SK-MEL-5 (cell line): ENCODE measurements at regions not wholly inside any gene's neighbourhood (a gene's known extent, or its start where the extent isn't known, plus 50 kb on each side); places are given as distances from the start of the nearest gene placed in this dataset.
"Not testable (repeated sequence)": the region's sequence is repeated elsewhere in the genome, so short reads cannot be mapped to it uniquely, and the experiment has no call there.

Experiments used
- DNase-seq: peaks from one replicate; pipeline ENCODE4 v3.0.0-alpha.2; 2016; ENCODE audit warnings: low read depth, low spot score
- in situ Hi-C: cut with HindIII; loops from 2 replicates; pipeline ENCODE4 v1.10.0; 2016; ENCODE audit warnings: low sequenced_read_pairs, high pct_unique_total_duplicates, low pct_unique_long_range_greater_than_20kb

DNA sequence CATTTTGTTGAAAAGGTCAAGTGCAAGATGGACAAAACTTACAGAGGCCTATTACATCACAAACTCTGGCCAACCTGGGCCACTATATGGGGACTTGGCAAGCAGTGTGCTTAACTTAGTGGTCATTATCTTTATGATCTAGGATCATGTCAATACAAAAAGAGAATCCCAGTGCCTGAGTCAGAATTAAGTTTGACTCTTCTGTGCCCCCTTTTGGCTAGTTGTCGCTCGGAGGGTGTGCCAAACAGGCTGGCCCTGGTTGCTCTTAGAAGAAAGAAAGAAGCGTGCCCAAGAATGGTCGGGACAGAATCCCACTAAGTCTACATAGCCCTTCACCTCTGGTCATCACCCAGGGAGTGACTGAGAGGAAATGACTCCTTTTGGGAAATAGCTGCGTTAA is 100.1 kb downstream of the EIF4E start:
- peak; percentile 42 for DNase-seq
- in situ Hi-C loops = no loop called here

DNA sequence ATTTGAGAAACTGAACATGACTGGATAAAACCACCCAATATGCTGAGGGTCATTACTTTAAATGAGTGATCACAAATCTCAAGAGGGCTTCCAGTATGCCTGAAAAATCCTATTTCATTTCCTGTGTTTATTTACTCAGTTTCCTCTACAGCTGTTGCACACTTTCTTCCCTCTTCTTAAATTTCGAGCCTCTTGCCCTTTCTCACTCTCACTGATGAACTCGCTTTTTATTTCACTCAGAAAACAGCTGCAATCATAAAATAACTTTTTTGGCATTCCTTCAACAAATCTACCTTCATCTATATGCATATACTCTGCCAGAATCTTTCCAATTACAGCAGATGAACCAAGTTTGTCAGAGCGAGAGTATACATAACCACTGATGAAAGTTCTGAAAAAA is 101.3 kb downstream of the EIF4E start:
- in situ Hi-C loops = no loop called here
- DNase-seq = no peak

DNA sequence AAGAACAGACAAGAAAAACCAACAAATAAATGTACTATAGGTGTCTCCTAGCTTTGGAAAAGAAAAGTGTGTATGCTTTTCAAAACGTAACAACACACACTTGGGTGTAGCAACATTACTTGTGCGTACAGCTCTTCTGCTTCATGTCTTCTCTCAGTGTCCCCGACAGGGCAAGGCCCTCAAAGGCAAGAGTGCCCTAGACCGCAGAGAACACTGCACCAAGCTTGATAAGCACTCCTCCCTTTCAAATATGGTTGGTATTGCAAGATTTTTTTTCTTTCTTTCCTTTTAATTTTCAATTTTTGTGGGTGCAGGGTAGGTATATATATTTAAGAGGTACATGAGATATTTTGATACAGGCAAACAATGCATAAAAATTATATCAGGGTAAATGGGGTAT is 106.8 kb downstream of the EIF4E start:
- in situ Hi-C loops = no loop called here
- DNase-seq = no peak

DNA sequence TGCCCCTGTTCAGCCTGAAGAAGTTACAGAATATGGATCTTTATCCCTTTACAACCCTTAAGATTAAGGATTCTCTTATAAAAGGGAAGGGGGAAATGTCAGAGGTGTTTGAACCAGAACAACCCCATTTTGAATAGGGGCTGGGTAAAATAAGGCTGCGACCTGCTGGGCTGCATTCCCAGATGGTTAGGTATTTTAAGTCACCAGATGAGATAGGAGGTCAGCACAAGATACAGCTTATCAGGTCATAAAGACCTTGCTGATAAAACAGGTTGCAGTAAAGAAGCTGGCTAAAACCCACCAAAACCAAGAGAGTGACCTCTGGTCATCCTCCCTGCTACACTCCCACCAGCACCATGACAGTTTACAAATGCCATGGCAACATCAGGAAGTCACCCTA is 110.8 kb downstream of the EIF4E start:
- in situ Hi-C loops, DNase-seq: not testable (repeated sequence)

DNA sequence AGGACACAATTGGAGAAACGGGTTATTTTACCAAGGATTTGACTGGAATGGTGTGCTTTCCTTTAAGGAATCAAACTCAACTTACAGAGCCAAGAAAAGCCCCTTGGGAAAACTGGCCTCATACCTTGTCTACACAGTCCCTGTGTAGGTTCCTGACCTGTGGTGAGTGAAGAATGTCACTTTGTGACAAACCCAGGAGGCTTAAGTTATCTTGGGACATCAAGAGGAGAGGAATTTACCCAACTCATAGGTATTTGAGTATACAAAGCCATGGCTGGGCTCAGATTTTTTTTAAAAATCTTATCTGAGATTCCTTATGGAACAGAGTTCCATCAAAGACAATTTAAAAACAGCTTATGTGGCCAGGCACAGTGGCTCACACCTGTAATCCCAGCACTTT is 112.1 kb downstream of the EIF4E start:
- DNase-seq = no peak
- in situ Hi-C loops = no loop called here

DNA sequence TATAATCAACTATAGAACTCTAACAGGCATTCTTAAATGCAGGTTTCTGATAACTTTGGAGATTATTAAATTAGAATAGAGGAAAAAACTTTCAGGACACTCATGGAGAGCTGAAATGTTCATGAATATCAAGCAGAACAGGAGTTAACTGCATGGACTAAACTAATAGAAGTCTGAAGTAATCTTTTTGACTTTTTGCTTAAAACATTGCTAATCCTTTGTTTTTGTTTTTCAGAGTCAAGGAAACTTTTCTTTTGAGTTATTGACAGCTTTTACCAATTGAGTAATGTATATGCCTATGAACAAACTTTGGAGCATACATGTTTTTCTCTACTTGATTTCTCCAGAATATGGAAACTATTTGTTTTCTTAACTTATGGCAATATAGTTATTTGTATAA is 112.5 kb downstream of the EIF4E start:
- in situ Hi-C loops = no loop called here
- DNase-seq = no peak

DNA sequence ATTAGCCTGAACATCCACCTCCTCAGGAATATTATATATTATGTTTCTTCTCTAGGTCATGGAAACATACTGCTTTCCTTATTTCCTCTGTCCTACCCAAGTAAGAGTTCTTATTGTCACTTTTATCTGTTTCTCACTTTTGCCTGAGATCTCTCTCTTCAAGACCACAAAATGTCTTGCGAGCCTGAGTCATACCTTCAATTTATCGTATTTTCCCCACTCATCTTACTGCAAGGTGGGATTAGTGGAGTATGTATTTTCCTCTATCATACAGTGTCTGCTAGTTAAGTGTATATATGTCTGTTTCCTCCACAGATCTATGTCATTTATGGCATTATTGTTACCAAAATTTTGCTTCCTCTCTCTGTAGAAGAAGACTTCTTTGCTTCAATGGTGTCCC is 124.5 kb downstream of the EIF4E start:
- in situ Hi-C loops = no loop called here
- no peak for DNase-seq

DNA sequence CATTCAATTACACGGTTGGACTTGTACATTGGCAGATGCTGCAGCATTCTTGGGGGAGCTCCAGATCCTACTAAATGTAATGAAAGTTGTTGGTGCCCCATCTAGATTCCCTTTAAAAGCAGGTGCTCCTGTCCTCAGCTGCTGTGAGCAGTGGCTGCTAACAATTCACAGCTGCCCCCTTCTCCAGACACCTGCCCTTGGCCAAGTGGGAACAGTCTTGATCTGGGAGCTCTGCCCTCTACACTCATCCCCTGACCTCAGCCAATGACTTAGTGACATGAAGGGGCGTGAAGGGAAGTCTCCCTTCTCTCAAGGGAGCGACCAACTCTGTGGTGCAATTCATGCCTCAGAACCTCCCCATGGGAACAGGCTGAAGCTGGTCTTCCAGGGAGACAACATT is 125.7 kb downstream of the EIF4E start:
- no peak for DNase-seq
- in situ Hi-C loops = no loop called here

DNA sequence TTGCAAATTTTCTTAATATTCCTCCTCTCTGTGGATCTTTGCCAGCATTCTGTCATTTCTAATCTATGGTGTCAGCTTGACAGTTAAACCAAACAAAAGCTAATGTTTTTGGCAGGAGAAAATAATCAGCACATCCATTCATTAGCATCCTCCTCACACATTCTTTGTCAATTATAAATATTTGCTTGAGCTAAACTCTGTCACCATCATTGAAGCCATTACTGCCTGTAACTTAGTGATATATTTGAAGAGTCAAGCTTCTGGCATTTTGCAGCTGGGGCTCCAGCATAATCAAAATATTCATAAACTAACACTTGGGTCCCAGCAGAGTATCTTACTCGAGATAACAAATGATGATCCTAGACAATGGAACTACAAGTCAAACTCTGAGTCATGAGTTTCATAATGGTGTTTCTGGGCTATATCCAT is 126.1 kb downstream of the EIF4E start:
- in situ Hi-C loops = no loop called here
- no peak for DNase-seq

DNA sequence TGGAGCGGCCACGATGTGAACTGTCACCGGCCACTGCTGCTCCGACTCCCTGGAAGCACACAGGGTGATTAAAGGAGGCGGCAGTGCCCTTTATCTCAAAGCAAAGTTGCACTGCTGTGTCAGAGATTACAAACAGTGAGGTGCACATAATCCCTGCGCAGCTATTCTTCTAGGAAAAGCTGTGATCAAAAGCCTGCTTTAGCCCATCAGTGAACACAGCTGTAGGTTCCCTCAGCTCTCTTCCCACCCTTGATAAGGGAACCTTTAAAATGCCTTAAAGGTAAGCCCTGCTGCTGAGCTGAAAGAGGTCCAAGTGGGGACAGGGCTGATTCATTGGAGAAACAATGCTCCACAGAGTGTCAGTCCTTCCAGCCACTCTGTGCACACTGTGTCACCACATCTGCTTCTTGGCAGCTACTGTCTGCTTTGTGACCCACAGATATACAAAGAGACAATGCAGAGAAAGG is 127.6 kb downstream of the EIF4E start:
- in situ Hi-C loops = no loop called here

DNA sequence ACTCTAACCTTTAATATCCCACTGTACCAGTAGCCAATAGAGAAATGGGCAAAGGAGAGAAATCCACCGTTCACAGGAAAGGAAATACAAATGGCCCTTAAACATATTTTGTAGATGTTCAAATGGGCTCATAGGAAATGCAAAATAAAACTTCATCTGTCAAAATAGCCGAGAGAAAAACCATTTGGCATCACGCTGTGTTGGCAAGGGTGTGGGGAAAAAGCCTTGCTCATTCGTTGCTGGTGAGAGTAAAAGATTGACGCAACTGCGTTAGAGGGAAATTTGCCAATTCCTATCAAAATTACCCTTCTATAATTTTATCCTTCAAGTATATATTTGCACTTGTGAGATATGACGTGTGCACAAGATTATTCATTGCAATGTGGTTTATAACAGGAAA is 131.9 kb downstream of the EIF4E start:
- in situ Hi-C loops = no loop called here
- no peak for DNase-seq

More for the DNA sequence above, 127.6 kb downstream of the EIF4E start:
- DNase-seq = no peak

DNA sequence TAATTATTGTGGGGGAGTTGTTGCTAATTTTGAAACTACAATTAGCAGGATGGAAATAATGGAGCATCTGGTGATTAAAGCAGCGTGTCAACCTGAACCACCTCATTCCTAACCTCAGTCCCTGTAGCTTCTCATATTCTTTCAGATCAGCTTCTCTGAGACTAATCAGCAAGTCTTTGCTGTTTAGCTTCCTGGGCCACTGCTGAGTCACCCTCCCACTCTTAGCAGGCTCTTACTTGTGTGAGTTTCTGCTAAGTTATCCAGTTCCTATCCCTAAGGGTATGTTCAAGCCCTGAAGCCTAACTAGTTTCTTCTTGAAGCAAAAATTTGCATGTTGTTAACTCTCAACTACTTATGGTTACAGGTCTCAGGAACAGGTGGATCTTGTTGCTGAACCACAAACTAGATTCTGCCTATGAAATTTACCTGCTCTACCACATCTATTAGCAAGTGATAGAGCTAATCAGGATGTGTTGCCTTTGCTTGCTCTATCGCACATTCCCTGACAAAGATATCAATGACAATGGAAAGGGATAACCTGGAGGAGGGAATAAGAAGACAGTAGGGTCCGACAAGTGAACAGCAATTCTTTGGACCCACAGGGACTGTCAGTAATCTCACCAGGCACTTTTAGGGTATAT is 134.2 kb downstream of the EIF4E start:
- in situ Hi-C loops = no loop called here
- no peak for DNase-seq

DNA sequence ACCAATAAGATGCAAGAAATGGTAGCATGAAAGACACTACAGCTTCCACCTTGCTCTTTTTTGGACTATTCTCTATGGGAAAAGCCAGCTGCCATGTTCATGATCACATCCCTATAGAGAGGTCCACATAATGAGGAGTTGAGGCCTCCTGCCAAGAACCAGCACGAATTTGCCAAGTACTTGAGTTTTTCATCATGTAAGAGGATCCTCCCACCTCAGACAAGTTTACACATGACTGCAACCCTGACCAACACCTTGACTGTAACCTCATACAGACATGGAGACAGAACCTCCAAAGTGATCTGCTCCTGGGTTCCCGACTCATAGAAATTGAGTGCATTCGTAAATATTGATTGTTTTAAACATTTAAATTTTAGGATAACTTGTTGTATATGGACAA is 135.2 kb upstream of the TSPAN5 start:
- DNase-seq = no peak
- in situ Hi-C loops = no loop called here

DNA sequence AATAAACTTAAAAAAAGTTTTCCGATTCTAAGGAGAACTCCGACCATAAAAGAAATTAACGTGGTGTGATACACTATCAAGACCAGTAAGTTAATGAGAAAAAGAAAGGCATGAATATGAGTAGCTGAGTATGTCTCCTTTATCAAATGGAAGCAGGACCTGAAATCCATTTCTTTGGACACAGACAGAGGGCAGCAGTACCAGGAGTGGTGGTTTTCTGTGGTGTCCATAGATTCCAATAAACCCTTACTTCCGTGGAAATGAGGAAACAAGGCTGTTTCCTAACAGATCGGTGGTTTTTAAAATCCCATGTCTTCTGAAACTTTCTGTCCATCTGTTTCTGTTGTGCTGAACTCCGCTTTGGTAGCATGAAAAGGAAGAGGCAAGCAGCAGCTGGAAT is 128.5 kb upstream of the TSPAN5 start:
- peak; percentile 45 for DNase-seq
- in situ Hi-C loops = no loop called here

DNA sequence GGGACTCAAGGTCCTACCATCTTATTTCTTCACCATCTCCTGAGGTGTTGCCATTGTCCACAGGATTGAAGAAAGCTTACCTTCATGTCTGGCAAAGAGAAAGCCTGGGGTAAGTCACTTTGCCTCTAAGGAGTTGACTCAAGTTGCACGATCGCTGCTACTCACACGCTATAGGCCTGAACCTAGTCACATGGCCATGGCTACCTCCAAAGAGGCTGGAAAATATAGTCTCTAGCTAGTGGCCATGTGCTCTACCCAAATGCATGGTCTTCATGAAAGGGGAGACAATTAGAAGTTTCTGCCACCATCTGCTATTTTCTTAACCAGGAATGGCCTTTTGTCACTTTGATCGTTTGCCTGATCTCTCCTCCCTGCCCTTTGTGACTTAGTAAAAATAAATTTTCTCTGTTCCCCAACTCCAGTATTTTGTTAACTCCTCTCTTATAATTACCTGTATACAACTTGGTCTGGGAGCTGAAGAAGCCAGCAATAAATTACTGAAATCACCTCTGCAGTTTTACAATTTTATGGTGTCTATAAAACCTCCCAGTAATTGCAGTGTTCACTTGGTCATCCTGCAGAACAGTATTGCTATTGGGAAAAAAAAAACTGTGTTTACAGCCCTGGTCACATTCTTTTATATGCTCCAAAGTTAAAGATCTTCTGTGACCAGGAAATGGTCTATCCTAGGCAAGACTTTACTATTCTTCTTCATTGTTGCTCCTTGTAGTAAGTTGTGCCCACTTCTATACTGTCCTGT is 126.7 kb upstream of the TSPAN5 start:
- in situ Hi-C loops = no loop called here

DNA sequence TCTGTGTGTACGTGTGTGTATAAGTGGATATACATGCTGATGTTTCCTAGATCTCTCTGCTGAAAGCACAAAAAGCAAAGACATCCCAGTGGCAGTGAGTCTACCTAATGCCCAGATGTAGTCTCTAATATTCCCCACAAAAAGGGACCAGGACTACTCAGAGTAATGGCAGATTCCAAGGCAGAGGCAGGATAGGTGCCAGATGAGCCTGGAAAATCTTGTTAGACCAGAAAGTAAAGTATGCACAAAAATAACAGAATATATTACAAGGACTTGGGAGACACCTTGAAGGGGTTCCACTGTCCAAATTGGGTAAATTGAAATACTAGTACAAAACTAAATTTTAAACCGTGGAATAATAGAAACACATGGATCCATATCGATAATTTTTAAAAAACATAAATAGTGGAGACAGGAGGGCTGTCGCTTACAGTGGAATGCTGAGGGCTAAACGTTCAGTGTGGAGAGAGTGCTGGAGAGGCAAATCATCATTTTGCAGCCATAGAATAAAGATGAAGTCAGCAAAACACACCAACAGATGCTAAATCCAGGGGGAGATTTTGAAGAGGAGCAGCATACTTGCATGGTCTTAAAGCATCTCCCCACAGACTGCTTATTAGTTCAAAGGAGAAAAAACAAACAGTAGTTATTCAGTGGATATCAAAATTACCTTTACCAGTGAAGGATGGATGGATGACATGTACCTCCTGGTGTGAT is 123.4 kb upstream of the TSPAN5 start:
- no peak for DNase-seq
- in situ Hi-C loops = no loop called here

More for the DNA sequence above, 126.7 kb upstream of the TSPAN5 start:
- DNase-seq = no peak

DNA sequence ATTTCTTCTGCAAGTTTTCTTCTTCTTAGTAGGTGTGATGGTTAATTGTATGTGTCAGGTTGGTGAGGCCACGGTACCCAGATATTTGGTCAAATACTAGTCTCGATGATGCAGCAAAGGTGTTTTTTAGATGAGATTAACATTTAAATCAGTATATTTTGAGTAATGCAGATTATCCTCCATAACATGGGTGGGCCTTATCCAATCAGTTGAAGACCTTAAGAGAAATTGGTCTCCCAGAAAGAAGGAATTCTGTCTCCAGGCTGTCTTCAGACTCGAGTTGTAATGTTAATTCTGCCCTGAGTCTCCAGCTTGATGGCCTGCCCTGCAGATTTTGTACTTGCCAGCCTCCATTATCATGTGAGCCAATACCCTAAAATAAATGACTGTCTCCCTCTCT is 122.5 kb upstream of the TSPAN5 start:
- in situ Hi-C loops = no loop called here

DNA sequence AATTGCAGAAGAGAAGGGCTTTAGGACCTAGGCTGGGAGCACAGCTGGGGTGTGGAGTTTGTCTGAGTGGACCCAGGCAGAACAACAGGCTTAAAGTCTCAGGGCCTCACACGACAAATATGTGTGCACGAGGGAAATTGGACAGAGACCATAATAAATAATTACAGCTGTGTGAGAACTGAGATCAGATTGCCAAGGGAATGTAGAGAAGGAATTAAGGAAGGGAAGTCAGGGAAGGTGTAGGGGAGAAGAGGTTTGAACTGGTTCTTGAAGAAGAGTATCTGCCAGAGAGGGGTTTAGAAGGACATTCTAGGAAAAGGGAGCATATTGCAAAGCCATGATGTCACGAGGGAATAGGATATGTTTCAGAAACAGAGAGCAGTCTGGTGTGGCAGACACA is 120.7 kb upstream of the TSPAN5 start:
- DNase-seq = no peak
- in situ Hi-C loops = no loop called here

More for the DNA sequence above, 122.5 kb upstream of the TSPAN5 start:
- DNase-seq = no peak

DNA sequence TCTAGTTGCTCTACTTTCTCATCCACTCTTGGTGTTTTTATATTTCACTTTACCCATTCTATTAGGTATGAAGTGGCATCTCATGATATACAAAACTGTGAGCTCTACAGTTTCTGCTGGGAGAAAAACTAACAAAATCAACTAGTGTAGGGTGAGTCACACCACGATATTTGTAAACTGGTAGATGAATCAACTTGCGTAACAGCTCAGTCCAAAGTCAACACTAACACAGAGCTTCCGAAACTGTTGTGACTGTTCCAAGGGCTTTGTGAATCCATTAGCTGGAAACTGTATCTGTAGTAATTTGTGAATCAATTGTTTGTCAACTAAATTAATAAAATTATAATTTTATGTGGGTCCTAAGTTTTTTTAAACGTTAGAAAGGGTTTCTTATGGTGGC is 119.8 kb upstream of the TSPAN5 start:
- in situ Hi-C loops = no loop called here
- DNase-seq = no peak
